ENCODE measurements at regions not wholly inside any gene's neighbourhood (a gene's known extent, or its start where the extent isn't known, plus 50 kb on each side); places are given as distances from the start of the nearest gene placed in this dataset.
A peak's percentile ranks its signal among the peaks of the same experiment; 100 is the strongest.
"Not testable (repeated sequence)": the region's sequence is repeated elsewhere in the genome, so short reads cannot be mapped to it uniquely, and the experiment has no call there.

GRCh38 chr17:15866015-15866414, 78.9 kb upstream of the ADORA2B start:
- not testable (repeated sequence) for H3K4me3 ChIP-seq (ENCODE audit: low read length); H3K27ac ChIP-seq (ENCODE audit: low read depth, low read length); H3K27me3 ChIP-seq (ENCODE audit: control insufficient read depth, insufficient read depth, low read length, poor library complexity, severe bottlenecking); H3K9me3 ChIP-seq (ENCODE audit: control insufficient read depth, low read length); H3K4me3 Mint-ChIP-seq; DNase-seq; H3K27me3 Mint-ChIP-seq (ENCODE audit: insufficient read depth); H3K4me1 Mint-ChIP-seq; H3K27ac Mint-ChIP-seq; H3K9ac ChIP-seq (ENCODE audit: extremely low read depth, low read length, poor library complexity, severe bottlenecking); H3K36me3 ChIP-seq (ENCODE audit: control insufficient read depth, insufficient read depth, low read length); H3K4me1 ChIP-seq (ENCODE audit: control insufficient read depth, insufficient read depth, low read length); H3K36me3 Mint-ChIP-seq (ENCODE audit: low read depth)
- WGBS, 2 experiments (ENCODE audit: insufficient coverage in 1 of 2, insufficient read length in 1 of 2): 91% methylated on average over 3 of the region's 3 CpGs; no CpG with 5 or more reads in 1 of the 2 experiments
- H3K9me3 Mint-ChIP-seq: peaks cover 22% of the 10 kb centered on the region

- H3K4me1 Mint-ChIP-seq; H3K36me3 Mint-ChIP-seq (ENCODE audit: low read depth); DNase-seq; H3K9me3 ChIP-seq (ENCODE audit: control insufficient read depth, low read length); H3K27me3 Mint-ChIP-seq (ENCODE audit: insufficient read depth); H3K4me1 ChIP-seq (ENCODE audit: control insufficient read depth, insufficient read depth, low read length); H3K27ac ChIP-seq (ENCODE audit: low read depth, low read length); H3K27ac Mint-ChIP-seq; H3K4me3 Mint-ChIP-seq; H3K27me3 ChIP-seq (ENCODE audit: control insufficient read depth, insufficient read depth, low read length, poor library complexity, severe bottlenecking); H3K4me3 ChIP-seq (ENCODE audit: low read length); H3K36me3 ChIP-seq (ENCODE audit: control insufficient read depth, insufficient read depth, low read length); H3K9ac ChIP-seq (ENCODE audit: extremely low read depth, low read length, poor library complexity, severe bottlenecking): not testable (repeated sequence)
- 94 to 100% methylated on average over 5 to 18 of the region's 31 CpGs for WGBS, 2 experiments (ENCODE audit: insufficient coverage in 1 of 2, insufficient read length in 1 of 2)
- H3K9me3 Mint-ChIP-seq: peaks cover 14% of the 10 kb centered on the region
Measured at GRCh38 chr17:15867331-15867730, 77.6 kb upstream of the ADORA2B start.

- DNase-seq; H3K4me3 ChIP-seq (ENCODE audit: low read length); H3K27ac ChIP-seq (ENCODE audit: low read depth, low read length); H3K36me3 Mint-ChIP-seq (ENCODE audit: low read depth); H3K9ac ChIP-seq (ENCODE audit: extremely low read depth, low read length, poor library complexity, severe bottlenecking); H3K4me1 Mint-ChIP-seq; H3K4me3 Mint-ChIP-seq; H3K4me1 ChIP-seq (ENCODE audit: control insufficient read depth, insufficient read depth, low read length); H3K27me3 ChIP-seq (ENCODE audit: control insufficient read depth, insufficient read depth, low read length, poor library complexity, severe bottlenecking); H3K27ac Mint-ChIP-seq; H3K9me3 ChIP-seq (ENCODE audit: control insufficient read depth, low read length); H3K27me3 Mint-ChIP-seq (ENCODE audit: insufficient read depth); H3K36me3 ChIP-seq (ENCODE audit: control insufficient read depth, insufficient read depth, low read length): not testable (repeated sequence)
- no CpG with 5 or more reads among the region's 2 CpGs for WGBS, 2 experiments (ENCODE audit: insufficient coverage in 1 of 2, insufficient read length in 1 of 2)
- H3K9me3 Mint-ChIP-seq: peaks cover 14% of the 10 kb centered on the region
Measured at GRCh38 chr17:15869868-15870267, 75.1 kb upstream of the ADORA2B start.

GRCh38 chr17:15872677-15873076, 72.3 kb upstream of the ADORA2B start:
- not testable (repeated sequence) for H3K27ac Mint-ChIP-seq

DNA sequence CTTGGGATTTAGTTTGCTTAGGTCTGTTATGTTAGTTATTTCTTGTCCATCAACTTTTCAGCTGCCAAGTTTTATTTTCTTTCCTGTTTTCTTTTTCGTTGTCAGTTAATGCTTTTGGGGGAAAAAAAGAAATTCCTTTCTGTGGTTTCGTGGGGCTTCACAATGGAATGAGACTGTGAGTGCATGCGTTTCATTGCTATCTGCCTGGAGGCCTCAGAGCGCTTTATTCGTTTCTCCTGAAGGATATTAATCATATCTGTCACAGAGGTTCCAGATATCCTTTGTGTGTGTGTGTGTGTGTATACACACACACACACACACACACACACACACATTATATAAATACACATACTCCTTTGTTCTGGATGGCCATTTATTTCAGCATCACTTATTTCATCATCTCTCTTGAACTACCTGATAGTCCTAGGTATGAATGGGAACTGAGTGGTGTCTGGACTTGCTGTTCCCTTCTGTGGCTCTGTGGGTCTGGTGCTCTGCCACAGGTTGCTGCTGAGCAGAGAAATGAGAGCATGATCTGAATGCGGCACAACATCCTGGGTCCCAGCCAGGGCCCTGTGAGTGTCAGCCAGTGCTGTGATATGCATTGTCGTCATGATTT, 66.9 kb upstream of the ADORA2B start:
- not testable (repeated sequence) for H3K4me1 Mint-ChIP-seq; H3K27me3 Mint-ChIP-seq (ENCODE audit: insufficient read depth); H3K36me3 ChIP-seq (ENCODE audit: control insufficient read depth, insufficient read depth, low read length); H3K27ac Mint-ChIP-seq; H3K4me1 ChIP-seq (ENCODE audit: control insufficient read depth, insufficient read depth, low read length); H3K9ac ChIP-seq (ENCODE audit: extremely low read depth, low read length, poor library complexity, severe bottlenecking); H3K4me3 ChIP-seq (ENCODE audit: low read length); H3K4me3 Mint-ChIP-seq; H3K27me3 ChIP-seq (ENCODE audit: control insufficient read depth, insufficient read depth, low read length, poor library complexity, severe bottlenecking); DNase-seq; H3K36me3 Mint-ChIP-seq (ENCODE audit: low read depth); H3K9me3 ChIP-seq (ENCODE audit: control insufficient read depth, low read length); H3K9me3 Mint-ChIP-seq
- H3K27ac ChIP-seq (ENCODE audit: low read depth, low read length): peak overlapping the region; percentile 57
- 95 to 100% methylated on average over 2 to 6 of the region's 7 CpGs for WGBS, 2 experiments (ENCODE audit: insufficient coverage in 1 of 2, insufficient read length in 1 of 2)

More at GRCh38 chr17:15872677-15873076, 72.3 kb upstream of the ADORA2B start:
- not testable (repeated sequence) for H3K9me3 ChIP-seq (ENCODE audit: control insufficient read depth, low read length); H3K9me3 Mint-ChIP-seq; H3K36me3 Mint-ChIP-seq (ENCODE audit: low read depth); H3K4me1 Mint-ChIP-seq; H3K4me3 Mint-ChIP-seq; H3K36me3 ChIP-seq (ENCODE audit: control insufficient read depth, insufficient read depth, low read length); DNase-seq; H3K27me3 Mint-ChIP-seq (ENCODE audit: insufficient read depth); H3K27me3 ChIP-seq (ENCODE audit: control insufficient read depth, insufficient read depth, low read length, poor library complexity, severe bottlenecking); H3K4me3 ChIP-seq (ENCODE audit: low read length); H3K9ac ChIP-seq (ENCODE audit: extremely low read depth, low read length, poor library complexity, severe bottlenecking); H3K27ac ChIP-seq (ENCODE audit: low read depth, low read length); H3K4me1 ChIP-seq (ENCODE audit: control insufficient read depth, insufficient read depth, low read length)
- WGBS, 2 experiments (ENCODE audit: insufficient coverage in 1 of 2, insufficient read length in 1 of 2): 86 to 100% methylated on average over 2 of the region's 4 CpGs

Measured in endodermal cell (in vitro differentiated cells).